ENCODE measurements at regions not wholly inside any gene's neighbourhood (a gene's known extent, or its start where the extent isn't known, plus 50 kb on each side); places are given as distances from the start of the nearest gene placed in this dataset.

- Histone ChIP-seq H3K4me2 (no peak overlapping the region), H3K36me3 (ENCODE audit: insufficient read depth) (no peaks in the 10 kb centered on the region), H3K79me2 (replicated peaks; ENCODE audit: insufficient read depth) (no peaks in the 10 kb centered on the region), H3K27ac (ENCODE audit: low read depth) (no peak overlapping the region), H3F3A (replicated peaks; ENCODE audit: low read depth) (no peaks in the 10 kb centered on the region), H2AFZ (no peak overlapping the region), H3K9me2 (ENCODE audit: insufficient read depth) (no peaks in the 10 kb centered on the region), H3K27me3 (ENCODE audit: insufficient read depth) (no peaks in the 10 kb centered on the region), H3K4me1 (ENCODE audit: insufficient read depth) (no peaks in the 10 kb centered on the region), H3K4me3 (no peak overlapping the region), H4K20me1 (replicated peaks; ENCODE audit: insufficient read depth) (no peaks in the 10 kb centered on the region)
- no peaks in the 10 kb centered on the region; the same call in 2 of the 3 replicates for H3K4me1 Mint-ChIP-seq
- H3K36me3 Mint-ChIP-seq (ENCODE audit: low read depth) = peaks cover 4% of the 10 kb centered on the region; the same call in 2 of the 3 replicates
- no peak overlapping the region for H3K27ac Mint-ChIP-seq
- H3K27me3 Mint-ChIP-seq (ENCODE audit: insufficient read depth, low read depth, poor library complexity) = peaks cover 15% of the 10 kb centered on the region
- DNase-seq (ENCODE audit: low spot score) (no peak), ATAC-seq (no peak)
- H3K4me3 Mint-ChIP-seq = no peak overlapping the region
- no peak for TF ChIP-seq NANOG (IDR thresholded peaks at IDR 0.05; ENCODE audit: borderline replicate concordance)
- TF ChIP-seq JUNB (IDR thresholded peaks at IDR 0.05; ENCODE audit: unreplicated experiment) = no peak
- TF ChIP-seq EZH2 (IDR thresholded peaks at IDR 0.05; ENCODE audit: low read depth, unreplicated experiment) = no peak
- no peak for TF ChIP-seq EZH2phosphoT487 (IDR thresholded peaks at IDR 0.05; ENCODE audit: unreplicated experiment)
- TF ChIP-seq REST (IDR thresholded peaks at IDR 0.05; ENCODE audit: unreplicated experiment) = no peak
- TF ChIP-seq ZNF462 (CRISPR knock-in tag; IDR thresholded peaks at IDR 0.05) = no peak
- no peak for TF ChIP-seq POLR2AphosphoS5 (IDR thresholded peaks at IDR 0.05; ENCODE audit: low read depth)
- TF ChIP-seq ZNF114 (CRISPR knock-in tag; IDR thresholded peaks at IDR 0.05) = no peak
- no peak for TF ChIP-seq ETS1 (IDR thresholded peaks at IDR 0.05)
- no peak for TF ChIP-seq CREB1 (CRISPR knock-in tag; IDR thresholded peaks at IDR 0.05; ENCODE audit: low read depth)
- no peak for TF ChIP-seq CTCF (conservative IDR thresholded peaks at IDR 0.05; ENCODE audit: low read depth in 2 of 2)
- TF ChIP-seq ZNF331 (CRISPR knock-in tag; IDR thresholded peaks at IDR 0.05; ENCODE audit: low read depth) = no peak
- no peak for TF ChIP-seq STAT1 (IDR thresholded peaks at IDR 0.05; ENCODE audit: unreplicated experiment)
- peaks cover 11% of the 10 kb centered on the region for H3K9me3 Mint-ChIP-seq
These were observed 613.9 kb upstream of the CADM1 start for GRCh38 chr11:116118138-116118470.
